A549 (cell line): ENCODE measurements at regions not wholly inside any gene's neighbourhood (a gene's known extent, or its start where the extent isn't known, plus 50 kb on each side); places are given as distances from the start of the nearest gene placed in this dataset.
A peak's percentile ranks its signal among the peaks of the same experiment; 100 is the strongest.

Experiments used
- ATAC-seq, 2 experiments: fragments of 200-7000 bp in 1 of 2; fragments of >200 bp in 1 of 2; cut with Nextera tagmentation in 1 of 2; cut with Tn5 transposase in 1 of 2; 3 replicates each; pipeline versions ENCODE4 v1.8.0 to v1.9.1; 2018 to 2020; ENCODE audit warnings: mild to moderate bottlenecking in 1 of 2, moderate library complexity in 1 of 2
- CTCF ChIA-PET: fragments of 300-600 bp; sonication (Branson Sonifier 250); formaldehyde crosslinking; extraction: SDS; loops from one replicate; lab custom pipeline; 2021; ENCODE audit warnings: antibody characterized with exemption, inconsistent platforms; lab: Yijun Ruan, JAX
- POLR2A ChIA-PET: fragments of 350-600 bp; formaldehyde crosslinking; extraction: SDS; loops from one replicate; lab custom pipeline; 2021; ENCODE audit warnings: antibody characterized with exemption, inconsistent platforms; lab: Yijun Ruan, JAX
- DNase-seq, 2 experiments: peaks; one replicate each; pipeline versions ENCODE4 v3.0.0 to v3.0.0-alpha.2; 2011 to 2016; ENCODE audit warnings: low read depth in 1 of 2, low spot score in 1 of 2
- FAIRE-seq: peaks from 2 replicates; lab custom pipeline; 2011; peaks lifted over from hg19 to GRCh38; lab: Jason Lieb, UNC
- H3K27ac ChIP-seq, 2 experiments: fragments of >200 bp; sonication (Bioruptor Twin); formaldehyde crosslinking; 3 replicates each; pipeline ENCODE4 v1.5.1; 2016 to 2017
- H3K4me1 ChIP-seq: fragments of >200 bp; sonication (Bioruptor Twin); formaldehyde crosslinking; 3 replicates; pipeline ENCODE4 v1.6.1; 2016
- H3K4me2 ChIP-seq: fragments of >200 bp; sonication (Bioruptor Twin); formaldehyde crosslinking; 3 replicates; pipeline ENCODE4 v1.6.1; 2016
- H3K4me3 ChIP-seq: fragments of >200 bp; sonication (Bioruptor Twin); formaldehyde crosslinking; 3 replicates; pipeline ENCODE4 v1.5.1; 2016
- H3K9me3 ChIP-seq: fragments of >200 bp; sonication (Bioruptor Twin); formaldehyde crosslinking; 3 replicates; pipeline ENCODE4 v1.6.1; 2016
- CHD2 ChIP-seq: fragments of 150-350 bp; IDR thresholded peaks from 2 replicates; pipeline ENCODE4 v1.6.1; 2014; ENCODE audit warnings: low read length; ENCODE audit not compliant: partially characterized antibody
- CTCF ChIP-seq: fragments of >200 bp; sonication (Bioruptor Twin); formaldehyde crosslinking; IDR thresholded peaks from 3 replicates; pipeline ENCODE4 v1.5.1; 2016
- EP300 ChIP-seq, 2 experiments: fragments of >200 bp; sonication (Bioruptor Twin); formaldehyde crosslinking; IDR thresholded peaks; 2 replicates in 1 of 2; 3 replicates in 1 of 2; pipeline ENCODE4 v1.6.1; 2016 to 2017
- HDAC2 ChIP-seq: fragments of 200-600 bp; sonication (generic); IDR thresholded peaks from 2 replicates; pipeline ENCODE4 v1.6.1; 2016
- HEYL ChIP-seq: fragments of 250-450 bp; sonication (Bioruptor Pico); IDR thresholded peaks from 2 replicates; pipeline ENCODE4 v1.8.0; 2021; ENCODE audit warnings: mild to moderate bottlenecking, moderate library complexity
- HOXA7 ChIP-seq: fragments of 250-450 bp; sonication (Bioruptor Pico); IDR thresholded peaks from 2 replicates; pipeline ENCODE4 v1.5.0; 2020; ENCODE audit warnings: mild to moderate bottlenecking, moderate library complexity
- HOXB5 ChIP-seq: fragments of 250-450 bp; sonication (Bioruptor Pico); IDR thresholded peaks from 2 replicates; pipeline ENCODE4 v1.5.0; 2020; ENCODE audit warnings: mild to moderate bottlenecking, moderate library complexity
- KDM1A ChIP-seq: fragments of 200-600 bp; sonication (generic); IDR thresholded peaks from 2 replicates; pipeline ENCODE4 v1.6.1; 2016; ENCODE audit warnings: low read depth, mild to moderate bottlenecking
- MYC ChIP-seq: IDR thresholded peaks from 2 replicates; pipeline ENCODE4 v1.6.1; 2012; ENCODE audit warnings: mild to moderate bottlenecking, inconsistent platforms, low read length, improper control_type of control experiment, borderline replicate concordance
- NPAS2 ChIP-seq: fragments of 250-450 bp; sonication (Bioruptor Pico); IDR thresholded peaks from 2 replicates; pipeline ENCODE4 v1.8.0; 2022; ENCODE audit warnings: mild to moderate bottlenecking, moderate library complexity, borderline replicate concordance
- NR3C1 ChIP-seq: fragments of >200 bp; sonication (Bioruptor Twin); formaldehyde crosslinking; IDR thresholded peaks from 3 replicates; pipeline ENCODE4 v1.6.1; 2017
- RAD21 ChIP-seq, 2 experiments: fragments of >200 bp in 1 of 2; sonication (Bioruptor Twin) in 1 of 2; formaldehyde crosslinking in 1 of 2; IDR thresholded peaks in 1 of 2; conservative IDR thresholded peaks in 1 of 2; 2 replicates in 1 of 2; 3 replicates in 1 of 2; pipeline ENCODE4 v1.6.1; 2012 to 2018; ENCODE audit warnings: inconsistent platforms in 1 of 2
- SMC3 ChIP-seq: fragments of >200 bp; sonication (Bioruptor Twin); formaldehyde crosslinking; IDR thresholded peaks from 3 replicates; pipeline ENCODE4 v1.6.1; 2018; ENCODE audit warnings: inconsistent platforms
- TFCP2L1 ChIP-seq: fragments of 250-450 bp; sonication (Bioruptor Pico); IDR thresholded peaks from 2 replicates; pipeline ENCODE4 v1.5.0; 2021; ENCODE audit warnings: mild to moderate bottlenecking
- USF2 ChIP-seq: fragments of 450-650 bp; IDR thresholded peaks from 2 replicates; pipeline ENCODE4 v1.6.1; 2014; ENCODE audit warnings: antibody characterized with exemption
- WGBS: methylation state at CpG from one replicate; pipeline ENCODE4 v1.1.6; 2017; ENCODE audit errors: missing lambda C conversion rate; 5-methylcytosine and 5-hydroxymethylcytosine counted together

- ATAC-seq, result peak in 1 of 2 experiments; percentile 26; a peak in 1 of 6 replicates
- ChIA-PET POLR2A (no interaction called here), CTCF (no interaction called here)
Observed at GRCh38 chr1:21378705-21379494, 61.0 kb upstream of the NBPF3 start.

GRCh38 chr1:21372383-21372782 is 67.6 kb upstream of the NBPF3 start:
- no peak overlapping the region for H3K4me3 ChIP-seq
- peaks cover 4% of the 10 kb centered on the region; the same call in 1 of the 3 replicates for H3K4me1 ChIP-seq
- DNase-seq (no peak), FAIRE-seq (no peak), ATAC-seq (no peak)
- CTCF ChIA-PET, result interaction anchor here (0.6 to 6.2 kb wide), 16 partner anchors 117 to 291 kb away, joined by 3 to 82 read pairs (median 5); no protein-coding TSS in a partner anchor
- H3K9me3 ChIP-seq, result no peaks in the 10 kb centered on the region
- H3K27ac ChIP-seq, result no peak overlapping the region
- TF ChIP-seq MYC, result no peak
- no peak overlapping the region for H3K4me2 ChIP-seq
- WGBS, result 76% methylated on average over 6 of the region's 6 CpGs
- POLR2A ChIA-PET, result no interaction called here

More at GRCh38 chr1:21378705-21379494, 61.0 kb upstream of the NBPF3 start:
- Histone ChIP-seq H3K27ac (no peak overlapping the region), H3K4me2 (peak overlapping the region; percentile 37; the same call in 2 of the 3 replicates), H3K4me3 (no peak overlapping the region), H3K9me3 (peaks cover 4% of the 10 kb centered on the region; the same call in 1 of the 3 replicates)
- 57% methylated on average over 9 of the region's 9 CpGs for WGBS
- peak in 1 of 2 experiments; percentile 65 for DNase-seq
- TF ChIP-seq USF2 (0 out of 2 replicates have a peak, but pooled peaks have one; percentile 9), NR3C1 (no peak)
- TF ChIP-seq, all 56 proteins: peak for 1
- no peaks in the 10 kb centered on the region for H3K4me1 ChIP-seq
- FAIRE-seq, result no peak

- no peak for ATAC-seq
- ChIA-PET CTCF (interaction anchor here (0.6 to 9.1 kb wide), 51 partner anchors 12 to 1015 kb away, joined by 3 to 253 read pairs (median 4); no protein-coding TSS in a partner anchor), POLR2A (no interaction called here)
- FAIRE-seq, result no peak
- Histone ChIP-seq H3K4me3 (no peak overlapping the region), H3K9me3 (no peaks in the 10 kb centered on the region), H3K4me1 (peaks cover 4% of the 10 kb centered on the region; the same call in 1 of the 3 replicates), H3K27ac (no peak overlapping the region), H3K4me2 (no peak overlapping the region)
- 68% methylated on average over 4 of the region's 4 CpGs for WGBS
- TF ChIP-seq RAD21 (conservative IDR thresholded peaks at IDR 0.05 in 1 of 2, IDR thresholded peaks at IDR 0.05 in 1 of 2) (no peak), USF2 (no peak), HEYL (no peak), EP300 (IDR thresholded peaks at IDR 0.05) (no peak), CTCF (no peak), HOXB5 (no peak), TFCP2L1 (CRISPR knock-in tag) (no peak), CHD2 (no peak), NPAS2 (CRISPR knock-in tag) (no peak), SMC3 (no peak), KDM1A (no peak), HDAC2 (no peak), HOXA7 (CRISPR knock-in tag) (no peak)
- DNase-seq, result no peak
Observed at GRCh38 chr1:21369905-21370304, 70.0 kb upstream of the NBPF3 start.
